IPS-20b (cell line): ENCODE measurements at regions not wholly inside any gene's neighbourhood (a gene's known extent, or its start where the extent isn't known, plus 50 kb on each side); places are given as distances from the start of the nearest gene placed in this dataset.
"Not testable (repeated sequence)": the region's sequence is repeated elsewhere in the genome, so short reads cannot be mapped to it uniquely, and the experiment has no call there.

Experiments used
- H3K27ac ChIP-seq: one replicate; pipeline ENCODE4 v1.5.1; 2013; ENCODE audit warnings: low read length
- H3K27me3 ChIP-seq: 2 replicates; pipeline ENCODE4 v1.6.1; 2013; ENCODE audit warnings: mild to moderate bottlenecking, low read length, inconsistent platforms; ENCODE audit not compliant: insufficient read depth
- H3K36me3 ChIP-seq: 2 replicates; pipeline ENCODE4 v1.6.1; 2013; ENCODE audit warnings: low read depth, mild to moderate bottlenecking, inconsistent platforms, low read length, moderate library complexity; ENCODE audit not compliant: insufficient read depth
- H3K4me1 ChIP-seq: 2 replicates; pipeline ENCODE4 v1.6.1; 2013; ENCODE audit warnings: mild to moderate bottlenecking, control low read depth, inconsistent platforms, low read length, moderate library complexity; ENCODE audit not compliant: insufficient read depth
- H3K4me3 ChIP-seq: 2 replicates; pipeline ENCODE4 v1.5.1; 2013; ENCODE audit warnings: mild to moderate bottlenecking, low read length, inconsistent platforms
- H3K9ac ChIP-seq: 2 replicates; pipeline ENCODE4 v1.6.1; 2013; ENCODE audit warnings: low read depth, mild to moderate bottlenecking, inconsistent platforms, low read length, moderate library complexity
- H3K9me3 ChIP-seq: 2 replicates; pipeline ENCODE4 v1.6.1; 2013; ENCODE audit warnings: mild to moderate bottlenecking, low read depth, low read length, inconsistent platforms; ENCODE audit not compliant: insufficient read depth

GRCh38 chr18:38534073-38534472, 968.5 kb upstream of the CELF4 start:
- H3K27ac ChIP-seq, result no peak overlapping the region
- peaks cover 3% of the 10 kb centered on the region; the same call in 1 of the 2 replicates for H3K9me3 ChIP-seq
- no peaks in the 10 kb centered on the region for H3K27me3 ChIP-seq
- H3K4me1 ChIP-seq, result no peaks in the 10 kb centered on the region
- no peak overlapping the region for H3K4me3 ChIP-seq
- H3K9ac ChIP-seq, result no peak overlapping the region
- no peaks in the 10 kb centered on the region for H3K36me3 ChIP-seq

- Histone ChIP-seq H3K27ac (no peak overlapping the region), H3K9me3 (no peaks in the 10 kb centered on the region), H3K4me3 (no peak overlapping the region), H3K9ac (no peak overlapping the region), H3K36me3 (no peaks in the 10 kb centered on the region), H3K27me3 (no peaks in the 10 kb centered on the region), H3K4me1 (no peaks in the 10 kb centered on the region)
Measured at GRCh38 chr18:38526922-38527321, 961.3 kb upstream of the CELF4 start.

DNA sequence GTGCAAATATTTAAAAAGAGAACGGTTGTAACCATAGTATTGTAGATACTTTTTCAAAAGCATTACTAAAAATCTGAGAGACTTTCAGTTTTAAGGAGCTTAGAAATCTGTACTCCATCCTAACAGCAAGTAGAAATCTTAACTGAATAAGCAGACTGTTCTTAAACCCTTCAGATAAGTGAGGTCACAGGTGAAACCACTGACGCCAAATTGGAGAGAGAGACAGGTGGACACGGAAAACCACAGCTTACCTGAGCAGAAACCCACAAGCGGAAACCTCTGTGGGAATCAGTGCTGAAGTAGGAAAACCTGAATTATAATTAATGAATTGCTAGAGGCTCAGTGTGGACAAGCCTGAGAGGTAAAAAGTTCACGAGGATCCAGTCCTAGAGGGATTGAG, 959.4 kb upstream of the CELF4 start:
- Histone ChIP-seq H3K4me3 (no peak overlapping the region), H3K9me3 (no peaks in the 10 kb centered on the region), H3K27me3 (no peaks in the 10 kb centered on the region), H3K36me3 (no peaks in the 10 kb centered on the region), H3K27ac (no peak overlapping the region), H3K9ac (no peak overlapping the region), H3K4me1 (no peaks in the 10 kb centered on the region)

DNA sequence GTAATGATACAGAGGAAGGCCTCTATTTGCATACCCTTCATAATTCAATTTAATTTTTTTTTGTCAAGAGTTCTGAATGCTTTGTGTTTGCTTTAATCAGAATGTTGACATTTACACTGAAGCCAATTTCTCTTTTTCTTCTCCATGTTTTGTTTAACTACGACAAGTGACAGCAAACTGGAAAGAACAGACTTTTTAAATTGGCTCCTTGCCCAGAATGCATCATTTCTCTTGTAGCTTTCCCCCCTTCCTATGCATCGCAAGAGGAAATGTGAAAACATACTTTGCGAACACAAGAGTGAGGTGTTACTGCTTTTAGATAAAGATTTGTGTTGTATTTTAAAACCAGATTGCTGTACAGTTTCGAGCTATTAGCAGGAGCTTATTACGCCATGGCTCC, 955.2 kb upstream of the CELF4 start:
- Histone ChIP-seq H3K27me3 (no peaks in the 10 kb centered on the region), H3K36me3 (no peaks in the 10 kb centered on the region), H3K9ac (no peak overlapping the region), H3K27ac (no peak overlapping the region), H3K4me3 (no peak overlapping the region), H3K4me1 (no peaks in the 10 kb centered on the region), H3K9me3 (no peaks in the 10 kb centered on the region)

- Histone ChIP-seq H3K9me3 (no peaks in the 10 kb centered on the region), H3K27me3 (no peaks in the 10 kb centered on the region), H3K36me3 (no peaks in the 10 kb centered on the region), H3K27ac (no peak overlapping the region), H3K9ac (no peak overlapping the region), H3K4me1 (no peaks in the 10 kb centered on the region), H3K4me3 (no peak overlapping the region)
Measured at GRCh38 chr18:38502539-38502938, 936.9 kb upstream of the CELF4 start.

GRCh38 chr18:38497266-38497665, 931.7 kb upstream of the CELF4 start:
- Histone ChIP-seq H3K4me1 (no peaks in the 10 kb centered on the region), H3K36me3 (no peaks in the 10 kb centered on the region), H3K9ac (no peak overlapping the region), H3K27ac (no peak overlapping the region), H3K9me3 (no peaks in the 10 kb centered on the region), H3K27me3 (no peaks in the 10 kb centered on the region), H3K4me3 (no peak overlapping the region)

GRCh38 chr18:38496222-38496793, 930.7 kb upstream of the CELF4 start:
- H3K27ac ChIP-seq, result no peak overlapping the region
- no peaks in the 10 kb centered on the region for H3K4me1 ChIP-seq
- H3K9me3 ChIP-seq, result no peaks in the 10 kb centered on the region
- no peak overlapping the region for H3K9ac ChIP-seq
- no peaks in the 10 kb centered on the region for H3K27me3 ChIP-seq
- H3K4me3 ChIP-seq, result no peak overlapping the region
- H3K36me3 ChIP-seq, result no peaks in the 10 kb centered on the region

GRCh38 chr18:38494065-38494464, 928.5 kb upstream of the CELF4 start:
- Histone ChIP-seq H3K4me1 (no peaks in the 10 kb centered on the region), H3K27ac (no peak overlapping the region), H3K4me3 (no peak overlapping the region), H3K9me3 (no peaks in the 10 kb centered on the region), H3K9ac (no peak overlapping the region), H3K36me3 (no peaks in the 10 kb centered on the region), H3K27me3 (no peaks in the 10 kb centered on the region)

GRCh38 chr18:38491195-38491594, 925.6 kb upstream of the CELF4 start:
- H3K4me1 ChIP-seq, result peaks cover 5% of the 10 kb centered on the region; the same call in 1 of the 2 replicates
- H3K27ac ChIP-seq, result no peak overlapping the region
- no peaks in the 10 kb centered on the region for H3K36me3 ChIP-seq
- no peak overlapping the region for H3K9ac ChIP-seq
- H3K4me3 ChIP-seq, result no peak overlapping the region
- H3K9me3 ChIP-seq, result no peaks in the 10 kb centered on the region
- H3K27me3 ChIP-seq, result no peaks in the 10 kb centered on the region

DNA sequence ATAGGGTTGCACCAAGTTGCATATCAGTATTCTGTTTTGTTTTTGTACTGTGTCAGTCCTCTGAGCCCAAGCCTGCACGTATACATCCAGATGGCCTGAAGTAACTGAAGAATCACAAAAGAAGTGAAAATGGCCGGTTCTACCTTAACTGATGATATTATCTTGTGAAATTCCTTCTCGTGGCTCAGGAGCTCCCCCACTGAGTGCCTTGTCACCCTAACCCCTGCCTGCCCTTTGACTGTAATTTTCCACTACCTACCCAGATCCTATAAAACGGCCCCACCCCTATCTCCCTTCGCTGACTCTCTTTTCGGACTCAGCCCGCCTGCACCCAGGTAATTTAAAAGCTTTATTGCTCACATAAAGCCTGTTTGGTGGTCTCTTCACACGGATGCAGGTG, 924.1 kb upstream of the CELF4 start:
- not testable (repeated sequence) for H3K9ac ChIP-seq, H3K36me3 ChIP-seq, H3K27ac ChIP-seq, H3K9me3 ChIP-seq, H3K4me1 ChIP-seq, H3K4me3 ChIP-seq, H3K27me3 ChIP-seq

GRCh38 chr18:38487521-38487920, 921.9 kb upstream of the CELF4 start:
- no peaks in the 10 kb centered on the region for H3K27me3 ChIP-seq
- no peak overlapping the region for H3K4me3 ChIP-seq
- H3K27ac ChIP-seq, result no peak overlapping the region
- peaks cover 5% of the 10 kb centered on the region; the same call in 1 of the 2 replicates for H3K4me1 ChIP-seq
- no peaks in the 10 kb centered on the region for H3K9me3 ChIP-seq
- no peak overlapping the region for H3K9ac ChIP-seq
- H3K36me3 ChIP-seq, result no peaks in the 10 kb centered on the region

DNA sequence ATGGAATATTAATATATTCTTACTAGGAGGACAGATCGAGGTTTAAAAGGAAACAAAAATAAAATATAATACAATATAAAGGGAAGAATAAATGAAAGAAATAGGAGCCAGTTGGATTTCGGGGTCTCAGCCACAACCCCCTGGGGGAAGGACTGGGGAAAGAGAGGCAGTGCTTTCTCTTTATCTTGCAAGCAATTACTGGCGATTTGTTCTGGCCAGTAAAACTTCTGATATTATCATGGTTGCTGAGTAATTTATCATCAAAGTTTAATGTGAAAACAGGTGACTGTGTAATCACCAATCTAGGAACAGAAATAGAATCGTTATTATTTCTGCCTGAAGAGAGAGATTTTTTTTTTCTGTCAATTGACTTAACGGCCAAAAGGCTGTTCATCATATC, 917.7 kb upstream of the CELF4 start:
- Histone ChIP-seq H3K4me3 (no peak overlapping the region), H3K4me1 (peaks cover 5% of the 10 kb centered on the region; the same call in 1 of the 2 replicates), H3K27me3 (no peaks in the 10 kb centered on the region), H3K9me3 (peaks cover 13% of the 10 kb centered on the region; the same call in 1 of the 2 replicates), H3K36me3 (no peaks in the 10 kb centered on the region), H3K9ac (no peak overlapping the region), H3K27ac (no peak overlapping the region)
